Loucy (cell line): ENCODE measurements at regions not wholly inside any gene's neighbourhood (a gene's known extent, or its start where the extent isn't known, plus 50 kb on each side); places are given as distances from the start of the nearest gene placed in this dataset.

Experiments
- EZH2phosphoT487 ChIP-seq: fragments of 200-600 bp; IDR thresholded peaks from 2 replicates; pipeline ENCODE4 v1.6.1; 2018; ENCODE audit warnings: antibody characterized with exemption, mild to moderate bottlenecking, moderate library complexity, borderline replicate concordance
- TF ChIP-seq, protein P1 (sequence below): fragments of 200-600 bp; sonication (generic); conservative IDR thresholded peaks from 2 replicates; pipeline ENCODE4 v1.5.1; 2014; ENCODE audit warnings: mild to moderate bottlenecking, antibody characterized with exemption, low read length

DNA sequence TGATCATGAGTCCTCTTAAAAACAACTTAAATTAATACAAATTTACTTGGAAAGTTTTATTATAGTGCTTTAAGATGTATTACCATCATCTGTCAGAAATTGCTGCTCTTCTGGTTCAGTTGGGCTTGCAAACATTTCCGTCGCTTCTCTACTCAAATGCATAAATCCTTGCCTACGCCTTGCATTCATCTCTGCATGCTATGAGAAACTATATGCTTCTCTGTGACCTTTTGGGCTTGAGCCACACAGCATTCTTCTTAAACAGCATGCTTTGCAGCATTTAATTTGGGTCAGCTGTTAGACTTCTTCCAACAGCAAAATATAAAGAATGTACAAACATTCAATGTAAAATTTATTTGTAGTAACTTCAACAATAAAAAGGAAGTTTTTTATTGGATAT is 305.7 kb upstream of the FLRT2 start:
- TF ChIP-seq, protein P1, sequence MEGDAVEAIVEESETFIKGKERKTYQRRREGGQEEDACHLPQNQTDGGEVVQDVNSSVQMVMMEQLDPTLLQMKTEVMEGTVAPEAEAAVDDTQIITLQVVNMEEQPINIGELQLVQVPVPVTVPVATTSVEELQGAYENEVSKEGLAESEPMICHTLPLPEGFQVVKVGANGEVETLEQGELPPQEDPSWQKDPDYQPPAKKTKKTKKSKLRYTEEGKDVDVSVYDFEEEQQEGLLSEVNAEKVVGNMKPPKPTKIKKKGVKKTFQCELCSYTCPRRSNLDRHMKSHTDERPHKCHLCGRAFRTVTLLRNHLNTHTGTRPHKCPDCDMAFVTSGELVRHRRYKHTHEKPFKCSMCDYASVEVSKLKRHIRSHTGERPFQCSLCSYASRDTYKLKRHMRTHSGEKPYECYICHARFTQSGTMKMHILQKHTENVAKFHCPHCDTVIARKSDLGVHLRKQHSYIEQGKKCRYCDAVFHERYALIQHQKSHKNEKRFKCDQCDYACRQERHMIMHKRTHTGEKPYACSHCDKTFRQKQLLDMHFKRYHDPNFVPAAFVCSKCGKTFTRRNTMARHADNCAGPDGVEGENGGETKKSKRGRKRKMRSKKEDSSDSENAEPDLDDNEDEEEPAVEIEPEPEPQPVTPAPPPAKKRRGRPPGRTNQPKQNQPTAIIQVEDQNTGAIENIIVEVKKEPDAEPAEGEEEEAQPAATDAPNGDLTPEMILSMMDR = no peak
- TF ChIP-seq EZH2phosphoT487 = no peak
